LNCaP clone FGC (cell line): ENCODE measurements at regions not wholly inside any gene's neighbourhood (a gene's known extent, or its start where the extent isn't known, plus 50 kb on each side); places are given as distances from the start of the nearest gene placed in this dataset.

Experiments used
- DNase-seq: peaks from one replicate; pipeline ENCODE4 v3.0.0-alpha.2; 2011; ENCODE audit warnings: low read depth
- H3K4me3 ChIP-seq: 2 replicates; pipeline ENCODE4 v1.5.1; 2011; ENCODE audit warnings: mild to moderate bottlenecking, low read depth, low read length, control low read depth
- TF ChIP-seq, protein P1 (sequence below): IDR thresholded peaks from 2 replicates; pipeline ENCODE4 v1.5.1; 2012; ENCODE audit warnings: mild to moderate bottlenecking; ENCODE audit not compliant: control insufficient read depth, insufficient read depth; ENCODE audit errors: extremely low read depth

DNA sequence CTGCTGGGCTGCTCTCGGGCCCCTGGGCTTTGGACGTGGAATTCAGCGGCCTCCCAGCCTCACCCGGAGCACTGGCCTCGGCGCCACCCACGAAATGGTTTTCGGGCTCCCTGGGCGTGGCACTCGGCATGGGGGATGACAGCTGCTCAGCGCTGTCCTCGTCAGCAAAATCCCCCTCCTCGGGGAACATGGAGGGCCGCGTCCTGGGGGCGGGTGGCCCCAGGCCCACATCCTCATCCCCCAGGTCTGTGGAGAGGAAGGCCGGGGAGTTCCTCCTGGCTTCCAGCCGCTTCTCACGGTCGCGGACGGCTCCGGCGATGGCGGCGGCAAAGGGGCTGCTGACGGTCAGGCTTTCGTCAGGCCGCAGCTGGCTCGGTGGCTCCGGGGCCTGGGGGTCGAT is 88.4 kb downstream of the CTTN start:
- TF ChIP-seq, protein P1, sequence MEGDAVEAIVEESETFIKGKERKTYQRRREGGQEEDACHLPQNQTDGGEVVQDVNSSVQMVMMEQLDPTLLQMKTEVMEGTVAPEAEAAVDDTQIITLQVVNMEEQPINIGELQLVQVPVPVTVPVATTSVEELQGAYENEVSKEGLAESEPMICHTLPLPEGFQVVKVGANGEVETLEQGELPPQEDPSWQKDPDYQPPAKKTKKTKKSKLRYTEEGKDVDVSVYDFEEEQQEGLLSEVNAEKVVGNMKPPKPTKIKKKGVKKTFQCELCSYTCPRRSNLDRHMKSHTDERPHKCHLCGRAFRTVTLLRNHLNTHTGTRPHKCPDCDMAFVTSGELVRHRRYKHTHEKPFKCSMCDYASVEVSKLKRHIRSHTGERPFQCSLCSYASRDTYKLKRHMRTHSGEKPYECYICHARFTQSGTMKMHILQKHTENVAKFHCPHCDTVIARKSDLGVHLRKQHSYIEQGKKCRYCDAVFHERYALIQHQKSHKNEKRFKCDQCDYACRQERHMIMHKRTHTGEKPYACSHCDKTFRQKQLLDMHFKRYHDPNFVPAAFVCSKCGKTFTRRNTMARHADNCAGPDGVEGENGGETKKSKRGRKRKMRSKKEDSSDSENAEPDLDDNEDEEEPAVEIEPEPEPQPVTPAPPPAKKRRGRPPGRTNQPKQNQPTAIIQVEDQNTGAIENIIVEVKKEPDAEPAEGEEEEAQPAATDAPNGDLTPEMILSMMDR = no peak

DNA sequence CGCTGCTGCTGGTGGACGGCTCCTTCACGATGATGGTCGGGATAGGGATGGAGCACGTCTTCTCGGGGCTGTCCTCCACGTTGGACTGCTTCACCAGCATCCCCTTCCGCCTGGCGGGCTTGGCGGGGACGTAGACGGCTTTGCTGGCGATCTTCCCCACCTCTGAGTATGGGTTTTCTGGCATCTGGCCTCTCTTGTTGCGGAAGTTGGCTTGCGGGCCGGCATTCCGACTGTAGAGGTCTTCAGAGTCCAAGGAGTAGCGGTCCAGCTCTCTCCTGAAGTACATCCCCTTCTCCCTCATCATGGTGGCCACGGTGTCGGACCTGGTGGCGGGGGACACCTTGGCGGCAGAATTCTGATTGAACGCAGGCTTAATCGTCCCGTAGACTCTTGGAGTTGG is 88.8 kb downstream of the CTTN start:
- DNase-seq = no peak
- TF ChIP-seq, protein P1 = no peak
- H3K4me3 ChIP-seq = no peak overlapping the region

More for the DNA sequence above, 88.4 kb downstream of the CTTN start:
- no peak for DNase-seq
- no peak overlapping the region for H3K4me3 ChIP-seq

DNA sequence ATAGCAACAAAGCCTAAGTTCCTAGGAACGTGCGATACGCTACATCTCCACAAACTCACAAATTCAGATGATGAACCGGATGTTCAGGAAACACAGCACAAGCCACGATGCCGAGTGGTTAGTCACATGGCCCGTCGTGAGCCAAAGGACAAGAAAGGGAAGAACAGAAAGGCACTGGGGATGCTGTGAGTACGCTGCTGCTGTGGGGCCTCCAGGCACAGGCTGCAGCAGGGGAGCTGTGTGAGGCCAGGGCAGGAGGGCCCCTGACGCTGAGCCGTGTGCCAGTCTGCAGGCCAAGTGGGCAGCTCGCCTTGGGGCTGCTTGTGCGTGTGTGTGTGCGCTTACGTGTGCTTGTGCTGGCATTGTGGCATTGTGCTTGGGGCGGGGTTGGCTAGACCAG is 89.4 kb downstream of the CTTN start:
- DNase-seq = no peak
- TF ChIP-seq, protein P1 = no peak
- no peak overlapping the region for H3K4me3 ChIP-seq

DNA sequence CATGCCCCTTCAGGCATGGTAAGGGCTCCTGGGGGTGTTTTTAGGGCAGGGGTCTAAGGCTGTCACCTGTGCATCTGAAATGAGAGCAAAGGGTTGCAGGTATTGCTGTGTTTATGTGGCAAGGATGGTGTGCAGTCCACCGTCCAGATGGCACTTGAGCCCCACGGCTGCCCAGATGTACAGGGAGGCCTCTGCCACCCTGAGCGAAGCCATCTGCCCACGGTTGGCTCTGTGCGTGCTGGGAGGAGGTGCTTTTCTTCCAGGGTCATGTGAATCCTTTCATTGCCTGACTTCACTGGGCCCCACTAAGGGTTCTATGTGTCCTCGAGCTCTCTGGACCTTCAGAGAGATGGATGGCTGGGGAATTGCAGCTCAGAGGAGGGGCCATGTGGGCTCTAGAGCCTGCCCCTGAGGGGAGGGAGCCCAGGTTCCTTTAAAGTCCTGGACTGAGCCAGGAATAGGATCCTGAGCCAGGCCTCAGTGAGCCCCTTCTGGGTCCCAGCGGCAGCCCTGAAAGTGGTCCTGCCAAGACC is 89.9 kb downstream of the CTTN start:
- H3K4me3 ChIP-seq = no peak overlapping the region
- TF ChIP-seq, protein P1 = no peak
- no peak for DNase-seq

DNA sequence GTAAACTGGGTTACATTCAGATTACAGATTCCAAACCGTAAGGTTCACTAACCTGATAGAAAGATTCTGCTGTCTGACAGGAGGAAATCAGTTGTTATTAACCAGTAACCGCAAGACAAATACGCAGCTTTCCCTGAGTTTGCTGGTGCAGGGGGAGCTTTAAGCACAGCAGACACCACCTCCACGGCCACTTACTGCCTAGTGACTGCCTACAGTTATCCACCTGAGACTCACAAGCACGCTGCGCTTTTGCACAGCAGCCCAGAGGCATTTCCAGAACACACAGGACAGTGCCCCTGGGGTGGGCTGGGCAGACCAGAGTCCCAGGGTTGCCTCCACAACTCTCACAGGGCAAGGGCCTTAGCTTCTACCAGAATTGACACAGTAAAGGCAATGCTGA is 90.9 kb downstream of the CTTN start:
- TF ChIP-seq, protein P1 = no peak
- DNase-seq = no peak
- H3K4me3 ChIP-seq = no peak overlapping the region

DNA sequence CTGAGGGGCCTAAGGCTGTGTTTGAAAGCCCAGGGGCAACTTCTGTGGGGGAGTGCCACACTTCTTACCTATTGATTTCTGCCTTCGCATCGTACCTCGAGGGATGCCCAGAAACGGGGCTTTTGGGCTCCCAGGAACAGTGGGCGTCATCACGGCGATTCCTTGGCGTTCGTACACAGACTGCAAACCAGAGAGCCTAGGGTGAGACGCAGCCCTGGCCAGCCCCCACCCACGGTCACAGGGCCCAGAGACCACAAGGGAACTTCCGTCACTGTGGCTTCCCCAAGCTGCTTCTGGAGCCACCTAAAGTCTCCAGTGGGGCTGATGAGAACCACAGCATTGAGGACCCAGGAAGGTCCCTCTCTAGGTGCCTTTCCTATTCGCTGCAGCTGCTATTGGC is 91.9 kb downstream of the CTTN start:
- no peak for DNase-seq
- TF ChIP-seq, protein P1 = no peak
- H3K4me3 ChIP-seq = no peak overlapping the region
